Mononuclear cell (primary cell): ENCODE measurements at regions not wholly inside any gene's neighbourhood (a gene's known extent, or its start where the extent isn't known, plus 50 kb on each side); places are given as distances from the start of the nearest gene placed in this dataset.
"Not testable (repeated sequence)": the region's sequence is repeated elsewhere in the genome, so short reads cannot be mapped to it uniquely, and the experiment has no call there.

Source experiments
- H3K27me3 ChIP-seq: 2 replicates; pipeline ENCODE4 v1.6.0; 2011; ENCODE audit warnings: low read length, control low read depth; ENCODE audit not compliant: insufficient read depth
- H3K4me1 ChIP-seq: 2 replicates; pipeline ENCODE4 v1.5.1; 2011; ENCODE audit warnings: mild to moderate bottlenecking, low read length, control low read depth; ENCODE audit not compliant: insufficient read depth
- H3K4me3 ChIP-seq: 2 replicates; pipeline ENCODE4 v1.5.1; 2011; ENCODE audit warnings: mild to moderate bottlenecking, low read length, moderate library complexity
- H3K9me3 ChIP-seq: 2 replicates; pipeline ENCODE4 v1.5.1; 2011; ENCODE audit warnings: low read depth, mild to moderate bottlenecking, control low read depth, low read length

DNA sequence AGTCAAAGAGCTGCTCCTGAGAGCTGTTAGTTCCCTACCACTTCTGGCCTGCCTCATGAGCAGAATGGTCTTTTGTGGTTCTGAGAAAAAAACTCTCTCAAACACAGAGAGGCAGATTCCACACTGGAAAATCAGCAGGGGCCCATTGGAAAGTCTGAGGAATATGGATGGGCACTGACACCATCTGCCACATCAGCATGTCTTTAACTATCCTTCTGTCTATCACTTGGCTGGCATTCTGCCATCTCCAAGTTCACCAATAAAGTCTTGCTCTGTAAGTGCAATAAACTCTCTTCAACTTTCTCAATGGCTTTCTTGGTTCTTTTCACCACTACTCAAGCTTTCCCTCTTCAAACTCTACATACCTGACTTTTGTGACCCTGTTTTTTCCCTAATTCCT lies 101.3 kb upstream of the GALNT15 start:
- Histone ChIP-seq H3K4me3 (no peak overlapping the region), H3K4me1 (no peaks in the 10 kb centered on the region), H3K27me3 (no peaks in the 10 kb centered on the region), H3K9me3 (no peaks in the 10 kb centered on the region)

GRCh38 chr3:16073990-16074671 lies 100.3 kb upstream of the GALNT15 start:
- not testable (repeated sequence) for H3K9me3 ChIP-seq, H3K4me3 ChIP-seq, H3K4me1 ChIP-seq, H3K27me3 ChIP-seq

DNA sequence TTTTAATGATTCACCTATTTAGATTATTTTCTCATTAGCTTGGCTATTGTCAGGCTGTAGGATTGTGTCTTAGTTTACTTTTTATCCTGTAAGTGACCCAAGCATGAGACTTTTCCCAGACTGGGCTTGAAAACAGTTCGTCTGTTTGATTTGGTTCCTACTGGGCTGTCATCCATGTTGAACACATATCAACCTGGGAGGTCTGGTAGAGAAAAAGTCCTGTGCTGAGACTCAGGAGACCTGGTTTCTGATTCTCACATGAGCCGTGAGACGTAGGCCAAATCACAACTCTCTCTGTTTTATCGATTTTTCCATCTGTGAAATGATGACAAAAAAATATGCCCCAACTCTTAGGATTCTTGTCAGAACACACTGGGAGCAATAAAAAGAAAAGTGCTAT lies 98.8 kb upstream of the GALNT15 start:
- Histone ChIP-seq H3K9me3 (no peaks in the 10 kb centered on the region), H3K27me3 (no peaks in the 10 kb centered on the region), H3K4me1 (no peaks in the 10 kb centered on the region), H3K4me3 (no peak overlapping the region)

- Histone ChIP-seq H3K4me1 (no peaks in the 10 kb centered on the region), H3K4me3 (no peak overlapping the region), H3K27me3 (no peaks in the 10 kb centered on the region), H3K9me3 (no peaks in the 10 kb centered on the region)
Measured at GRCh38 chr3:16076564-16076963, 97.9 kb upstream of the GALNT15 start.

DNA sequence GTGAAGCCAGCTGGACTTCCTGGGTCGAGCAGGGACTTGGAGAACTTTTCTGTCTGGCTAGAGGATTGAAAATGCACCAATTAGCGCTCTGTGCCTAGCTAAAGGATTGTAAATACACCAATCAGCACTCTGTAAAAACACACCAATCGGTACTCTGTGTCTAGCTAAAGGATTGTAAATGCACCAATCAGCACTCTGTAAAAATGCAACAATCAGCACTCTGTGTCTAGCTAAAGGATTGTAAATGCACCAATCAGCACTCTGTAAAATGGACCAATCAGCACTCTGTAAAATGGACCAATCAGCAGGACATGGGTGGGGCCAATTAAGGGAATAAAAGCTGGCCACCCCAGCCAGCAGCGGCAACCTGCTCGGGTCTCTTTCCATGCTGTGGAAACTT lies 97.3 kb upstream of the GALNT15 start:
- not testable (repeated sequence) for H3K27me3 ChIP-seq, H3K9me3 ChIP-seq, H3K4me3 ChIP-seq, H3K4me1 ChIP-seq

DNA sequence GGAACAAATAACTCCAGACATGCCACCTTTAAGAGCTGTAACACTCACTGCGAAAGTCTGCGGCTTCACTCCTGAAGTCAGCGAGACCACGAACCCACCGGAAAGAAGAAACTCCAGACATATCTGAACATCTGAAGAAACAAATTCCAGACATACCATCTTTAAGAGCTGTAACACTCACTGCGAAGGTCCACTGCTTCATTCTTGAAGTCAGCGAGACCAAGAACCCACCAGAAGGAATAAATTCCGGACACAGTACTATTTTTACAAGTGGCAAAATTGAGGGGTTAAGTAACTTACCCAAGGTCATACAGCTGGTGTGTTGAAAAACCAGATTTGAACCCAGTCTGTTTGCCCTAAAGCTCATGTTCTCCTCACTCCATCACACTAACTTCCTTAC lies 96.8 kb upstream of the GALNT15 start:
- not testable (repeated sequence) for H3K4me1 ChIP-seq, H3K4me3 ChIP-seq, H3K27me3 ChIP-seq, H3K9me3 ChIP-seq

- Histone ChIP-seq H3K9me3 (no peaks in the 10 kb centered on the region), H3K4me1 (no peaks in the 10 kb centered on the region), H3K27me3 (no peaks in the 10 kb centered on the region), H3K4me3 (no peak overlapping the region)
Measured at GRCh38 chr3:16079519-16079918, 95.0 kb upstream of the GALNT15 start.

DNA sequence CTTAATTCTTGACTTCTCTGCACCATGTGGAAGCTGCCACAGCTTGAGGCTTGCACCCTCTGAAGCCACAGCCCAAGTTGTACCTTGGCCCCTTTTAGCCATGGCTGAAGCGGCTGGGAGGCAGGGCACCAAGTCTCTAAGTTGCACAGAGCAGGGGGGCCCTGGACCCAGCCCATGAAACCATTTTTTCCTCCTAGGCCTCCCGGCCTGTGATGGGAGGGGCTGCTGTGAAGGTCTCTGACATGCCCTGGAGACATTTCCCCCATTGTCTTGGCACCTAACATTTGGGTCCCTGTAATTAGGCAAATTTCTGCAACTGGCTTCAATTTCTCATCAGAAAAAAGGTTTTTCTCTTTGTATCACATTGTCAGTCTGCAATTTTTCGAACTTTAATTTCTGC lies 92.8 kb upstream of the GALNT15 start:
- H3K4me1 ChIP-seq = no peaks in the 10 kb centered on the region
- H3K4me3 ChIP-seq = no peak overlapping the region
- no peaks in the 10 kb centered on the region for H3K9me3 ChIP-seq
- no peaks in the 10 kb centered on the region for H3K27me3 ChIP-seq

GRCh38 chr3:16084887-16085286 lies 89.6 kb upstream of the GALNT15 start:
- Histone ChIP-seq H3K9me3 (no peaks in the 10 kb centered on the region), H3K4me3 (no peak overlapping the region), H3K4me1 (no peaks in the 10 kb centered on the region), H3K27me3 (no peaks in the 10 kb centered on the region)

DNA sequence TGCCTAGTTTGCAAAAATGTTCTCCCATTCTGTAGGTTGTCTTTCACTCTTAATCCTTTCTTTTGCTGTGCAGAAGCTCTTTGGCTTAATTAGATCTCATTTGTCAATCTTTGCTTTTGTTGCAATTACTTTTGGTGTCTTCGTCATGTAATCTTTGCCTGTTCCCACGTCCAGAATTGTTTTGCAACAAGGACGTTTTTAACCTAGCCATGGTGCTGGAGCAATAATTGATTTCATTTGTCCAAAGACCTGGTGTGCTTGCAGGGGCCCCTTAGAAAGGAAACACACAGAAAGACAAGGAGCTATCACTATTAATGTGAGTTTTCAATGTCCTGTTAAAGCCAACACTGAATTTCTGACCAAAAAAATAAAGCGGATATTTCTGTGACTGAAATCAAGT lies 89.1 kb upstream of the GALNT15 start:
- H3K9me3 ChIP-seq = no peaks in the 10 kb centered on the region
- H3K4me1 ChIP-seq = no peaks in the 10 kb centered on the region
- H3K4me3 ChIP-seq = no peak overlapping the region
- H3K27me3 ChIP-seq = no peaks in the 10 kb centered on the region

- Histone ChIP-seq H3K27me3 (no peaks in the 10 kb centered on the region), H3K4me3 (no peak overlapping the region), H3K9me3 (no peaks in the 10 kb centered on the region), H3K4me1 (no peaks in the 10 kb centered on the region)
Measured at GRCh38 chr3:16085884-16086608, 88.4 kb upstream of the GALNT15 start.

DNA sequence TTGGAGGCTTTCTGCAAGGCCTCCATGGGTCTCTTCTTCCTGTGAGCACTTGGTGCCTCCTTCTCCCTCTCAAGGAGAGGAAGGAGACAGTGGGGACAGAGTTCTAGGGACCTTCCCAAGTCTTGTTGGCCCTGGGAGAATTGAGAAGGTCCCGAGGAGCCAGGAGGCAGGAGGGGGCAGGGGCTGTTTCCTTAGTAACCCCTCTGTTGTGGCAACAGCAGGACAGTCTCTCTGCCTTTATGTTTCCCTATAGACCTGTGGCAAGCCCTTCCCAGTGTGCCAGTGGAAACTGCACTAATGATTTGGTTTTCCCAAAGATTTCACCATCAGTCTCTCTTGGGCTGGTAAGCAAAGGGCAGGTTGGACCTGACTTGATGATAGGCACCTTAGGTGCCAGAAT lies 87.8 kb upstream of the GALNT15 start:
- Histone ChIP-seq H3K4me1 (no peaks in the 10 kb centered on the region), H3K27me3 (no peaks in the 10 kb centered on the region), H3K4me3 (no peak overlapping the region), H3K9me3 (no peaks in the 10 kb centered on the region)

GRCh38 chr3:16088496-16088895 lies 86.0 kb upstream of the GALNT15 start:
- Histone ChIP-seq H3K4me3 (no peak overlapping the region), H3K4me1 (no peaks in the 10 kb centered on the region), H3K27me3 (no peaks in the 10 kb centered on the region), H3K9me3 (no peaks in the 10 kb centered on the region)

DNA sequence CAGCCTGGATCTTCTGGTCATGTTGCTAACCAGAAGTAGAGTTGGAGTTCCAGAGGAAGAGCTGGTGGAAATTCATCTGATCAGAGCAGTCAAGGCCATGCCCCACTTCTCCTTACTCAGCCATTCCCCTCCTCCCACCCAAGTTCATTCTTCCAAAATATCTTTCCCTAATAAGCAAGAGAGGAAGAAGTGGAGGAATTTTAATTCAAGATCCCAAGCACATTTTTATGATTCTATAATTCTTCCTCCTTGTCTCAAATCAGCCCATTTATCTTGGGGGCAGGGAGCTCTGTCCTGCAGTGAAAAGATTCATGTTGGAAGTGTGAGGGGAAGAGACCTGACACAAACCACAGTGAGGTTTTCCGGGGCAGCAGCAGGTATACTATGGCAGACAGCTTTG lies 85.0 kb upstream of the GALNT15 start:
- H3K9me3 ChIP-seq = no peaks in the 10 kb centered on the region
- H3K4me1 ChIP-seq = no peaks in the 10 kb centered on the region
- H3K4me3 ChIP-seq = no peak overlapping the region
- H3K27me3 ChIP-seq = no peaks in the 10 kb centered on the region

DNA sequence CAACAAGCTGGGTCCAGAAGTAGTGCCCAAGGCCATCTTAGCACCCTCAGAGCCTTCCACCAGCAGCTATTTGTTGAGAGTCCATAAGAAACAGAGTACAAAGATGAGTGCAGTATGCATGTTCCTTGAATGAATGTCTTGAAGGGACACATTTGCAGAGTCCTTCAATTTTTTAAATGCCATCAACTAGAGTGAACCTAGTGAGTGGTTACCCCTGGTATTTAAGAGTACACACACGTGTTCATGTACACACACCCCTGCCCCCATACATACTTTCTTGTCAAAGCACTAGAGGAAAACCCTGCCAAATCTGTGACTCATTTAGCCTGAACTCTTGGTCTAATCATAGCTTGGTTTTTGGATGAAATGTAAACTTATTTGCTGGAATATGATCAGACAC lies 84.5 kb upstream of the GALNT15 start:
- Histone ChIP-seq H3K9me3 (no peaks in the 10 kb centered on the region), H3K4me1 (no peaks in the 10 kb centered on the region), H3K4me3 (no peak overlapping the region), H3K27me3 (no peaks in the 10 kb centered on the region)

GRCh38 chr3:16090706-16091105 lies 83.8 kb upstream of the GALNT15 start:
- Histone ChIP-seq H3K4me1 (no peaks in the 10 kb centered on the region), H3K4me3 (no peak overlapping the region), H3K9me3 (no peaks in the 10 kb centered on the region), H3K27me3 (no peaks in the 10 kb centered on the region)
